K562 (cell line): ENCODE measurements at regions not wholly inside any gene's neighbourhood (a gene's known extent, or its start where the extent isn't known, plus 50 kb on each side); places are given as distances from the start of the nearest gene placed in this dataset.

Experiments used
- ATAC-seq: fragments of 200-7000 bp; cut with Tn5 transposase; 3 replicates; pipeline ENCODE4 v1.9.1; 2020; ENCODE audit warnings: moderate library complexity
- BruUV-seq: library from RNA; stranded (reverse); fragments of 400-500 nt; replicated peaks from 2 replicates; lab custom pipeline; 2021; lab: Mats Ljungman, UMichigan
- CTCF ChIA-PET: fragments of 300-600 bp; formaldehyde crosslinking; extraction: SDS; loops from one replicate; lab custom pipeline; 2021; ENCODE audit warnings: low intra/inter-chr PET ratio; lab: Yijun Ruan, JAX
- POLR2A ChIA-PET: fragments of 300-600, 350-650 bp; sonication (Branson Sonifier 250); formaldehyde crosslinking; extraction: SDS; loops from one replicate; lab custom pipeline; 2021; ENCODE audit warnings: antibody characterized with exemption, inconsistent platforms; lab: Yijun Ruan, JAX
- DNase-seq, 4 experiments: peaks; one replicate each; pipeline versions ENCODE4 v3.0.0 to v3.0.0-alpha.2; 2011 to 2018; ENCODE audit warnings: low spot score in 3 of 4, mixed read lengths in 3 of 4; ENCODE audit errors: extremely low read depth in 1 of 4
- FAIRE-seq: peaks from 2 replicates; lab custom pipeline; 2011; peaks lifted over from hg19 to GRCh38; lab: Jason Lieb, UNC
- H2AFZ ChIP-seq: 2 replicates; pipeline ENCODE4 v1.6.0; 2011; ENCODE audit warnings: low read depth, low read length, control low read depth, inconsistent platforms
- H3K27ac ChIP-seq: fragments of 200-600 bp; 3 replicates; pipeline ENCODE4 v1.8.0; 2011; ENCODE audit warnings: low read depth, mild to moderate bottlenecking, control low read depth, inconsistent platforms, low read length, moderate library complexity, mixed read lengths; ENCODE audit errors: extremely low read depth
- H3K27me3 ChIP-seq, 2 experiments: fragments of 300-600 bp in 1 of 2; 2 replicates in 1 of 2; 3 replicates in 1 of 2; pipeline versions ENCODE4 v1.6.0 to v1.8.0; 2011; ENCODE audit warnings: inconsistent platforms in 2 of 2, low read length in 2 of 2, mild to moderate bottlenecking in 1 of 2, mixed read lengths in 1 of 2, moderate library complexity in 1 of 2; ENCODE audit not compliant: control insufficient read depth in 2 of 2, insufficient read depth in 2 of 2
- H3K36me3 ChIP-seq: fragments of 300-600 bp; 3 replicates; pipeline ENCODE4 v1.8.0; 2011; ENCODE audit warnings: mild to moderate bottlenecking, low read length, inconsistent platforms; ENCODE audit not compliant: control insufficient read depth, insufficient read depth
- H3K4me1 ChIP-seq, 2 experiments: fragments of 200-600 bp in 1 of 2; replicated peaks in 1 of 2; 2 replicates in 1 of 2; 3 replicates in 1 of 2; pipeline versions ENCODE4 v1.5.1 to v1.8.0; 2011; ENCODE audit warnings: inconsistent platforms in 2 of 2, low read length in 2 of 2, mild to moderate bottlenecking in 1 of 2, mixed read lengths in 1 of 2, moderate library complexity in 1 of 2; ENCODE audit not compliant: control insufficient read depth in 2 of 2, insufficient read depth in 2 of 2
- H3K4me2 ChIP-seq: 2 replicates; pipeline ENCODE4 v1.6.1; 2011; ENCODE audit warnings: low read length, control low read depth, inconsistent platforms, mixed read lengths; ENCODE audit not compliant: insufficient read depth
- H3K4me3 ChIP-seq: fragments of 200-600 bp; sonication (generic), shearing (Covaris generic); 2 replicates; pipeline ENCODE4 v1.5.1; 2016; ENCODE audit warnings: control low read depth, inconsistent platforms
- H3K79me2 ChIP-seq: fragments of 200-600 bp; 3 replicates; pipeline ENCODE4 v1.8.0; 2011; ENCODE audit warnings: low read length, inconsistent platforms; ENCODE audit not compliant: control insufficient read depth, insufficient read depth
- H3K9ac ChIP-seq, 2 experiments: 2 replicates each; pipeline versions ENCODE4 v1.6.0 to v1.6.1; 2011; ENCODE audit warnings: low read depth in 2 of 2, low read length in 2 of 2, control low read depth in 1 of 2, inconsistent platforms in 1 of 2, mild to moderate bottlenecking in 1 of 2, mixed read lengths in 1 of 2; ENCODE audit not compliant: insufficient read depth in 1 of 2
- H3K9me1 ChIP-seq: one replicate; pipeline ENCODE4 v1.6.0; 2011; ENCODE audit warnings: inconsistent platforms, mild to moderate bottlenecking, low read length, moderate library complexity; ENCODE audit not compliant: control insufficient read depth, insufficient read depth
- H3K9me3 ChIP-seq: replicated peaks from 2 replicates; pipeline ENCODE4 v1.5.1; 2011; ENCODE audit warnings: low read depth, low read length, inconsistent platforms; ENCODE audit not compliant: control insufficient read depth, insufficient read depth
- H4K20me1 ChIP-seq: replicated peaks from 2 replicates; pipeline ENCODE4 v1.6.1; 2011; ENCODE audit warnings: low read length, inconsistent platforms, mixed read lengths; ENCODE audit not compliant: control insufficient read depth, insufficient read depth
- CCNT2 ChIP-seq: IDR thresholded peaks from 2 replicates; pipeline ENCODE4 v1.6.1; 2011; ENCODE audit warnings: borderline replicate concordance, low read depth, mild to moderate bottlenecking, moderate library complexity, mixed read lengths, low read length; ENCODE audit not compliant: insufficient read length; ENCODE audit errors: extremely low read depth
- CREB1 ChIP-seq, 2 experiments: sonication (generic) in 1 of 2; formaldehyde crosslinking in 1 of 2; IDR thresholded peaks; 2 replicates each; pipeline versions ENCODE4 v1.6.1 to v1.8.0; 2012 to 2022; ENCODE audit warnings: inconsistent platforms in 1 of 2, mild to moderate bottlenecking in 1 of 2, missing genetic modification reagents in 1 of 2, moderate library complexity in 1 of 2
- ELF1 ChIP-seq: fragments of 200-800 bp; sonication (Bioruptor generic); IDR thresholded peaks from 2 replicates; pipeline ENCODE4 v1.6.1; 2016; ENCODE audit warnings: missing genetic modification characterization, missing compliant biosample characterization
- FOXJ3 ChIP-seq: sonication (generic); formaldehyde crosslinking; IDR thresholded peaks from 2 replicates; pipeline ENCODE4 v1.4.0; 2020; ENCODE audit warnings: mild to moderate bottlenecking, missing genetic modification reagents
- HMG20B ChIP-seq: fragments of 250-450 bp; sonication (Bioruptor Pico); IDR thresholded peaks from 2 replicates; pipeline ENCODE4 v1.5.0; 2021; ENCODE audit warnings: mild to moderate bottlenecking
- KDM5B ChIP-seq: fragments of 200-600 bp; sonication (generic); IDR thresholded peaks from 2 replicates; pipeline ENCODE4 v1.6.1; 2012; ENCODE audit warnings: low read depth, mild to moderate bottlenecking, moderate library complexity, low read length, control low read depth, inconsistent platforms; ENCODE audit not compliant: insufficient replicate concordance
- KLF10 ChIP-seq: fragments of 250-450 bp; sonication (Bioruptor Pico); IDR thresholded peaks from 2 replicates; pipeline ENCODE4 v1.6.1; 2021; ENCODE audit warnings: matching md5 sums
- MLLT1 ChIP-seq, 2 experiments: fragments of 450-650 bp; IDR thresholded peaks; 2 replicates each; pipeline ENCODE4 v1.6.1; 2016
- PBX2 ChIP-seq, 2 experiments: IDR thresholded peaks in 1 of 2; conservative IDR thresholded peaks in 1 of 2; 2 replicates each; pipeline ENCODE4 v1.6.1; 2016; ENCODE audit warnings: low read depth in 2 of 2, mild to moderate bottlenecking in 1 of 2, missing compliant biosample characterization in 1 of 2, missing genetic modification characterization in 1 of 2, moderate library complexity in 1 of 2
- PHF21A ChIP-seq: fragments of 450-650 bp; IDR thresholded peaks from 2 replicates; pipeline ENCODE4 v1.6.1; 2017; ENCODE audit warnings: low read depth, borderline replicate concordance
- PTRF ChIP-seq: fragments of 450-650 bp; IDR thresholded peaks from 2 replicates; pipeline ENCODE4 v1.6.1; 2016; ENCODE audit warnings: mild to moderate bottlenecking, missing genetic modification characterization, missing compliant biosample characterization
- SAFB ChIP-seq: fragments of 200-400 bp; formaldehyde crosslinking; IDR thresholded peaks from 2 replicates; pipeline ENCODE4 v1.6.1; 2017; ENCODE audit warnings: low read depth, low read length, borderline replicate concordance
- THRA ChIP-seq: fragments of 450-650 bp; IDR thresholded peaks from 2 replicates; pipeline ENCODE4 v1.6.1; 2017; ENCODE audit warnings: mild to moderate bottlenecking, moderate library complexity
- ZBTB7A ChIP-seq: IDR thresholded peaks from 2 replicates; pipeline ENCODE4 v1.6.1; 2011; ENCODE audit warnings: low read depth, mild to moderate bottlenecking, low read length, moderate library complexity, borderline replicate concordance; ENCODE audit not compliant: control insufficient read depth
- ZNF507 ChIP-seq: conservative IDR thresholded peaks from 2 replicates; pipeline ENCODE4 v1.6.1; 2017; ENCODE audit warnings: missing genetic modification characterization, missing compliant biosample characterization
- ZNF75A ChIP-seq: fragments of 450-650 bp; formaldehyde crosslinking; IDR thresholded peaks from 2 replicates; pipeline ENCODE4 v1.4.0; 2020; ENCODE audit warnings: mild to moderate bottlenecking
- ZNF785 ChIP-seq: fragments of 250-450 bp; sonication (Bioruptor Pico); IDR thresholded peaks from 2 replicates; pipeline ENCODE4 v1.4.0; 2020; ENCODE audit warnings: mild to moderate bottlenecking
- WGBS: fragments of 100-300 bp; shearing (Covaris generic); methylation state at CpG from one replicate; pipeline ENCODE4 v1.1.6; 2016; ENCODE audit warnings: low coverage, mixed read lengths; ENCODE audit not compliant: insufficient coverage; ENCODE audit errors: missing lambda C conversion rate; 5-methylcytosine and 5-hydroxymethylcytosine counted together
- in situ Hi-C: fragments of 300-500 bp; cut with MboI; formaldehyde crosslinking; loops from 4 replicates; pipeline ENCODE4 v1.15.0; 2018; ENCODE audit warnings: inconsistent platforms, mixed read lengths
- intact Hi-C: fragments of 100-400 bp; cut with micrococcal nuclease; formaldehyde crosslinking; loops from 2 replicates; pipeline ENCODE4 v1.14.2; 2022

GRCh38 chr16:8408855-8409567 is 181.3 kb downstream of the TMEM114 start:
- H3K9me1 ChIP-seq = no peaks in the 10 kb centered on the region
- no peak overlapping the region for H3K9ac ChIP-seq
- H3K4me1 ChIP-seq = no peaks in the 10 kb centered on the region
- FAIRE-seq (no peak), DNase-seq (no peak), ATAC-seq (no peak)
- intact Hi-C loops = no loop called here
- ChIA-PET CTCF (no interaction called here), POLR2A (interaction anchor here (0.6 kb wide), 1 partner anchor 953 kb away, joined by 3 read pairs; no protein-coding TSS in a partner anchor)
- no peaks in the 10 kb centered on the region for H3K79me2 ChIP-seq
- H2AFZ ChIP-seq = no peak overlapping the region
- WGBS = 0% methylated on average over 9 of the region's 9 CpGs
- H3K4me2 ChIP-seq = no peak overlapping the region
- H3K4me3 ChIP-seq = no peak overlapping the region
- in situ Hi-C loops = no loop called here
- H3K9me3 ChIP-seq = no peaks in the 10 kb centered on the region
- H3K27me3 ChIP-seq = no peaks in the 10 kb centered on the region
- no peaks in the 10 kb centered on the region for H4K20me1 ChIP-seq
- H3K27ac ChIP-seq = no peak overlapping the region
- no peaks in the 10 kb centered on the region for H3K36me3 ChIP-seq
- BruUV-seq = no TSS peak
- TF ChIP-seq HMG20B (CRISPR knock-in tag) (no peak), PTRF (no peak), ZNF507 (tag) (no peak), THRA (no peak), ZNF785 (CRISPR knock-in tag) (no peak), ELF1 (no peak), ZBTB7A (no peak), SAFB (no peak), KDM5B (no peak), PHF21A (no peak), PBX2 (CRISPR knock-in tag; IDR thresholded peaks at IDR 0.05; ENCODE audit: low read depth) (no peak), PBX2 (tag; conservative IDR thresholded peaks at IDR 0.05; ENCODE audit: low read depth) (no peak), KLF10 (CRISPR knock-in tag) (no peak), FOXJ3 (no peak), CCNT2 (no peak), ZNF75A (CRISPR knock-in tag) (no peak), CREB1 (IDR thresholded peaks at IDR 0.05) (no peak), CREB1 (CRISPR knock-in tag; IDR thresholded peaks at IDR 0.05) (no peak), MLLT1 (IDR thresholded peaks at IDR 0.05) (no peak)
